ENCODE measurements at regions not wholly inside any gene's neighbourhood (a gene's known extent, or its start where the extent isn't known, plus 50 kb on each side); places are given as distances from the start of the nearest gene placed in this dataset.
"Not testable (repeated sequence)": the region's sequence is repeated elsewhere in the genome, so short reads cannot be mapped to it uniquely, and the experiment has no call there.

GRCh38 chr7:52586704-52587103 lies 448.7 kb upstream of the POM121L12 start:
- no peak for DNase-seq (ENCODE audit: low read depth)

GRCh38 chr7:52584041-52584440 lies 451.4 kb upstream of the POM121L12 start:
- DNase-seq (ENCODE audit: low read depth): no peak

DNA sequence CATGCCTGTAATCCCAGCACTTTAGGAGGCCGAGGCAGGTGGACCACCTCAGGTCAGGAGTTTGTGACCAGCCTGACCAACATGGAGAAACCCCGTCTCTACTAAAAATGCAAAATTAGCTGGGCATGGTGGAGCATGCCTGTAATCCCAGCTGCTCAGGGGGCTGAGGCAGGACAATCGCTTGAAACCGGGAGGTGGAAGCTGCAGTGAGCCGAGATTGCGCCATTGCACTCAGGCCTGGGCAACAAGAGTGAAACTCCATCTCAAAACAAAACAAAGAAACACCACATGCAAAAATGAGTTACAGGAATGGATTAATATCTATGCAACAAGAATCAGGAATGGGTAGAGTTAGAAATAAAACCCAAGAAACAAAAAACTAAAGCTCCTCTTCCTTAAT lies 462.3 kb upstream of the POM121L12 start:
- DNase-seq (ENCODE audit: low read depth): not testable (repeated sequence)

DNA sequence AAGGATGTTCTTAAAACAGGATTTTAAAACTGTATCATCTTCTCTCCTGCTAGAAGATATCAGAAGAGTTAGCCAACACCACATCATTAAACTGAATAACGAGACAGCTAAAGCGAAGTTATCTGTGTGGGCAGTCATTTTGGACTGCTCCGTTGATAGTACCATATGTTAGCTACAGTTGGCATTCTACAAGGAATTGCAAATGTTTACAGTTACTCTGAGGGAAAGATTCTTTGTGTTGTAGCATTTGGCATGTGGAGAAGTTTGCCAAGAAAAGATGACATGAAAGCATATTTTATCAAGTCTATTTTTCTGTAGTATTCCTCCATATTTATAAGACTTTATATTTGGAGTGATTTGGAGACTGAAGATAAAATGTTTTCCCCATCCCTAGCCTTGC lies 464.4 kb upstream of the POM121L12 start:
- no peak for DNase-seq (ENCODE audit: low read depth)

DNA sequence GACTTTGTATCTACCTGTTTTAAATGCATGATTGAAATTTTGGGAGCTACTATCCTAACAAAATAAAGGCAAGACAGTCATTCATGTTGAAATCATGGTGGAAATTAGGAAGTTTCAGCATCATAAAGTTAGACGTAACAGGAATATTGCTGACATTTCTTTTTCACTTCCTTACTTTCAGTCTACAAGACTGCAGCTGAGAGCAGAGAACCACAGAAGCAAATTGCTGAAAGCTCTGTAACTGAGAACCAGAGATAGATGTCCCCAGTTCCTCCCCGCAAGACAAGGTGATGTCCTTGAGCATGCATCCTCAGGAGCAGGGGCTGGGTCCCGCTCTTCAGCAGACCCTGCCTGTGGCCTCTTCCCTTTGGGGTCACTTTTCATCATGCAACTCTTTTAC lies 466.3 kb upstream of the POM121L12 start:
- no peak for DNase-seq (ENCODE audit: low read depth)

DNA sequence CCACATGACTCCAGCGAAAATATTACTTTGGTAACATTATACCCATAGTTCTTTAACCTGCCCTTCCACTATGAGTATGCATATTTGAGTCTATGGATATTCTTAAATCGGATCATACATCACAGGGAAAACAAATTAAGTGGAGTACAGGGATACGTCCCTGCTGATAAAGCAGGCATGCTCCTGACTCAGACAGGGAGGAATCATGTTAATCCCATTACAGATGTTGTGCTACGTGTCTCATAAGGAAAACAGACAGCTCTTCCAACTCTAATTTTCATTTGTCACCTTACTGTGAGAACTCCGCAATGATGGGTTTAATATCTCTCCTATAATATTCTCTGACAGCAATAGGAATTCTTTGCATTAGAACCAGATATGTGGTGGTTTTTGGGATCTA lies 469.5 kb upstream of the POM121L12 start:
- DNase-seq (ENCODE audit: low read depth): no peak

- DNase-seq (ENCODE audit: low read depth): no peak
Measured at GRCh38 chr7:52555805-52556204, 479.6 kb upstream of the POM121L12 start.

DNA sequence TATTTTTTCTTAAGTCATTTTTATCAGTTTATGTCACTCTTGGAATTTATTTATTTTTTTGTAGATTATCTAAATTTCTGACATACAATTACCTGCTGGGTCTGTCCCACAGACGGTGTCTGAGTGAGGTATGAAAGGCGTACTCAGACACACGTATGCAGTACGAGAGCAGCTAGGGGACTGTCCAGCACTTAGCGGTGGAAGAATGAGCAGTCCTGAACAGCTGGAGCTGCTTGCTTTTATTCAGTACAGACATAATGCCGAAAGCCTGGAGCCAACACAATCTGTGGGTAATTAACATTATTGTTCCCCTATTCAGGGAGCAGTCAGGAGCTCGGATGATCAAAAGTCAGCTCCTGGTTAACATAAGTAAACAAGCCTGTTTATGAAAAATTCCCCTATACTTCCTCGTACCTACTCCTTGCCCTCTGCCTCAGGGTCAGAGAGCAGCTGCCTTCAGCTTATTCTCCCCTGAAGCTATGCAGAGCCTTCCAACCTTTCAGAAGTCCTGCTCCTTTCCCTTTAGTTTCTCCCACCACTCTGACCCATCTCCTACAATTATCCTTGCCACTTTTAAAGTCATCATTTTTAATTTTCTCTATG lies 488.0 kb upstream of the POM121L12 start:
- DNase-seq (ENCODE audit: low read depth): no peak

DNA sequence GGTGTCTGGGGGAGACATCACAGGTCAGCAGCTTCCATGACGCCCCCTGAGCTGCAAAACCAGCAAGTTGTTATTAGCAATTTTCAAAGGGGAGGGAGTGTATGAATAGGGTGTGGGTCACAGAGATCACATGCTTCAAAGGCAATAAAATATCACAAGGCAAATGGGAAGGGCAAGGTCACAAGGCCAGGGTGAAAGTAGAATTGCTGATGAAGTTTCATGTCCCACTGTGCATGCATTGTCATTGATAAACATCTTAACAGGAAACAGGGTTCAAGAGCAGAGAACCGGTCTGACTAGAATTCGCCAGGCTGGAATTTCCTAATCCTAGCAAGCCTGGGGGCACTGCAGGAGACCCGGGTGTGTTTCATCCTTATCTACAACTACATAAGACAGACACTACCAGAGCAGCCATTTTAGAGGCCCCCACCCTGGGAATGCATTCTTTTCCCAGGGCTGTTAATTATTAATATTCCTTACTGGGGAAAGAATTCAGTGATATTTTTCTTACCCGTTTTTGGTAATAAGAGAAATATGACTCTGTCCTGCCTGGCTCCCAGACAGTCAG lies 494.2 kb upstream of the POM121L12 start:
- DNase-seq (ENCODE audit: low read depth): not testable (repeated sequence)

DNA sequence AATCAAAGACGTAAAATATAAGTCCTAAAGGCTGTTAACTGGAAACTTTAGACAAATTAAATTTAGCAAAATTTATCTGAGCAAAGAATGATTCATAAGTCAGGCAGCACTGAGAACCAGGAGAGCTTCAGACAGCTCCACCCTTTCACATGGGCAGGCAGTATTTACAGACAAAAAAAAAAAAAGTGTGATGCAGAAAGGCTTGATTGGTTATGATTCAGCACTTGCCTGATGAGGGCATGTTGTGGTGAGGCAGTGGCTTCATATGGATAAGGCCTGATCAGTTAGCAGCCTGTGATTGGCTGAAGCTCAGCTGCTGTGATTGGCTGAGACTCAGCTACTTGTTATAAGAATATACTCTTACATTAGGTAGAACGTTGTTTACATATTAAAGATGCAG lies 495.4 kb upstream of the POM121L12 start:
- no peak for DNase-seq (ENCODE audit: low read depth)

DNA sequence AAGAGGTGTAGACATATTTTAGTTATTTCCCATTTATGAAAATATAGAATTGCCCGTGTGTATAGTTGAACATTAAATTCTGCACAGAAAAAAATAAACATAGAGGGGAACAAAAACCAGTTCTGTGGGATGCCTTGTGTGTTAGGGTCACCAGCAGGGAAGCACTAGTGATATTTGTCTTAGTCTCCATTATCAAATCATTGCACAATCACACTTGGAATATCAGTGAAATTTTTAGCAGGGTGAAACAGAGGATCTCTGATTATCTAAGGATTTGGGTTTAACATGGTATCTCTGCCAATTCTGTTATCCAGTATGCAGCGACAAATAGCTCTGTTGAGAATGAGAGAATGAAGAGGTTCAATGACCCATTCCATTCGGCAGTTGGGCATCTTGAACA lies 496.0 kb upstream of the POM121L12 start:
- no peak for DNase-seq (ENCODE audit: low read depth)

- DNase-seq (ENCODE audit: low read depth): no peak
Measured at GRCh38 chr7:52537051-52537450, 498.4 kb upstream of the POM121L12 start.

DNA sequence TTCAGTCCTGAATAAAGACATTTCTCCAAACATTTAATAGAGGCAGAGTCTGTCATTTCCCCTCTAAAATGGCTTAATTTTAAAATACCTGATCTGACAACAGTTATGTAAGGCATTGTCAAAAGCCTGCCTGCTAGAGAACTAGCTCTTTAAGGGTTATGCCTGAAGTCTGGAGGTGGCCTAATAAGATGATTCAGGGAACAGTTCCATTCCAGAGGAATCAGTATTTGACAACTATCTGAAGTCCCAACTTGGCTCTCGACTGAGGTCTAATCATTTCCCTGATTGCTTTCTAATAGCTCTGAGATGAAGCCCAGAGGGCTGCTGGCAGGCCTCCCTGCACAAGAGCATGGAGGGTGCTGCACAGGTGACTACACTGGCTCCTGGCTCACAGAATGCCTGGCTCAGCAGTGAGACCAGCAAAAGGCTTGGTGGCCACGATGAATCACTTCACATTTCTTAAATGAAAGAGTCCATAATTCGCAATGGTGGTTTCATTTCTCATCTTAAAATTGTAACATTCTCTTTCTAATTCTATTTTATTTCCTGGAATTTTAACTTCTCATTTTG lies 509.6 kb upstream of the POM121L12 start:
- no peak for DNase-seq (ENCODE audit: low read depth)

DNA sequence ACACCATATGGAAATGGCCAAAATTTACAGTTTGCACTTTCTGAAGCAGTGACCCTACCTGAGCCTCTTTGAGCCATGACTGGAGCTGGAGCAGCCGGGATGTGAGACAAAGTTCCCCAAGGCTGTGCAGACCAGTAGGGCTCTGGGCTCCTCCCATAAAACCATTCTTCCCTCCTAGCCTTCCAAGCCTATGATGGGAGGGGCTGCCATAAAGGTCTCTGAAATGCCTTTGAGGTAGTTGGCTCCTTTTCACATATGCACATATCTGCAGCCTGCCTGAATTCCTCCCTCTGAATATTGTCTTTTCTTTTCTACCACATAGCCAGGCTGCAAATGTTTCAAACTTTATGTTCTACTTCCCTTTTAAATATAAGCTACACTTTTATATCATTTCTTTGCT lies 516.6 kb upstream of the POM121L12 start:
- no peak for DNase-seq (ENCODE audit: low read depth)

- no peak for DNase-seq (ENCODE audit: low read depth)
Measured at GRCh38 chr7:52512656-52513055, 522.8 kb upstream of the POM121L12 start.

DNA sequence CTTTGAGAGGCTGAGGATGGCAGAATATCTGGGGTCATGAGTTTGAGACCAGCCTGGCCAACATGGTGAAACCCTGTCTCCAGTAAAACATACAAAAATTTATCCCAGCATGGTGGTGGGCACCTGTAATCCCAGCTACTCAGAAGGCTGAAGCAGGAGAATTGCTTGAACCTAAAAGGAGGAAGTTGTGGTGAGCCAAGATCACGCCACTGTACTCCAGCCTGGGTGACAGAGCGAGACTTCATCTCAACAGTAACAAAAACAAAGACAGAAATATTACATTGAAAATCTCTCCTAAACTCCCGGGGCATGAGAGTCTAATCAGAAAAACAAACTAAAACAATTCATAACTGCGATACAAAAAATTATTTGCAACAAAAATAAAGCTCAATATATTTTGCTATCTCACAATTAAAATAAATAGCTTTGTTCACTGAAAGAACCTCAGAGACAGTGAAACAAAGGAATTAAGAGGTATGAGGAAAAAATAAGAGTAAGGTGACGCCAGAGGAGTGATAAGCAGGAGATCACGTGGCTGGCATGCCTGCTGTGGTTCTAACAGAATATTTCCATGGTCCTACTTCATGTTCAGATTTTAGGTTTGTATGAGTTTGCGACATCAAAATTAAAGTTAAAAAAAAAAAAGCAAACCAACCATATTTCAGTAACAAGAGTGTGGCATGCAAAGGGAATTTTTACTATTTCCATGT lies 527.7 kb upstream of the POM121L12 start:
- DNase-seq (ENCODE audit: low read depth): no peak

- DNase-seq (ENCODE audit: low read depth): no peak
Measured at GRCh38 chr7:52506325-52506724, 529.1 kb upstream of the POM121L12 start.

DNA sequence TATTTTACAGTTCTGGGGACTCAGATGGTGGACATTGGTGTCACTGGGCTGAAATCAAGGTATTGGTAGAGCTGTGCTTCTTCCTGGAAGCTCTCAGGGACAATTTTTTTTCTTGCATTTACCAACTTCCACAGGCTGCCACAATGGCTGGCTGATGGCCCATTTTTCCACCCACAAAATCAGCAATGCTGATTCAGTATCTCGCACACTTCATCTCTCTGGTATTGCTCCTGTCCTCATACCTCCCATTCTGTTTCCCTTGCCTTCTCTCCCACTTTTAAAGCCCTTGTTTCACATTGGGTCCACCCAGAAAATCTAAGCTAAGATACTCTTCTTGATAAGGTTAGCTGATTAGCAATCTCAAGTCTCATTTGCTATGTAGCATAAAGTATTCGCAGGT lies 530.9 kb upstream of the POM121L12 start:
- no peak for DNase-seq (ENCODE audit: low read depth)

- DNase-seq (ENCODE audit: low read depth): no peak
Measured at GRCh38 chr7:52502281-52502680, 533.2 kb upstream of the POM121L12 start.

- DNase-seq (ENCODE audit: low read depth): no peak
Measured at GRCh38 chr7:52501696-52502095, 533.7 kb upstream of the POM121L12 start.

- no peak for DNase-seq (ENCODE audit: low read depth)
Measured at GRCh38 chr7:52500841-52501240, 534.6 kb upstream of the POM121L12 start.

DNA sequence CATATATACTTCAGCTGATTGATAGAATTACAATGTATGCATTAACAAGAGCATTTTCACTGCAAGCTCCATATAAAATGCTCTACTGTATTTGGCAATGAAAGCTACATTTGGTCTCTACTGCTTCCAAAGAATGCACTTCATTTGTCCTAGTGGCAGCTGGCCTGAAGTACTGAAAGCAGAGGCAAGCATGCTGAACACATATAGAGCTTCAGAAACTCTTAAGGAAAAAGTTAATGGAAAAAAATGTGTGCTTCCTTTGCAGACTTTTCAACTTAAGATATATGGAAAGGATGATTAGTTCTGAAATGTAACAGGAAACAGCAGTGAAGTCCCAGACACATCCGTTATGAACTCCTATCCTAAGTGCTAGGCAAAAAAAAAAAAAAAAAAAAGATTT lies 537.1 kb upstream of the POM121L12 start:
- DNase-seq (ENCODE audit: low read depth): no peak

GRCh38 chr7:52486267-52486666 lies 549.2 kb upstream of the POM121L12 start:
- no peak for DNase-seq (ENCODE audit: low read depth)

Measured in Daoy (cell line).